ENCODE measurements at regions not wholly inside any gene's neighbourhood (a gene's known extent, or its start where the extent isn't known, plus 50 kb on each side); places are given as distances from the start of the nearest gene placed in this dataset.

DNA sequence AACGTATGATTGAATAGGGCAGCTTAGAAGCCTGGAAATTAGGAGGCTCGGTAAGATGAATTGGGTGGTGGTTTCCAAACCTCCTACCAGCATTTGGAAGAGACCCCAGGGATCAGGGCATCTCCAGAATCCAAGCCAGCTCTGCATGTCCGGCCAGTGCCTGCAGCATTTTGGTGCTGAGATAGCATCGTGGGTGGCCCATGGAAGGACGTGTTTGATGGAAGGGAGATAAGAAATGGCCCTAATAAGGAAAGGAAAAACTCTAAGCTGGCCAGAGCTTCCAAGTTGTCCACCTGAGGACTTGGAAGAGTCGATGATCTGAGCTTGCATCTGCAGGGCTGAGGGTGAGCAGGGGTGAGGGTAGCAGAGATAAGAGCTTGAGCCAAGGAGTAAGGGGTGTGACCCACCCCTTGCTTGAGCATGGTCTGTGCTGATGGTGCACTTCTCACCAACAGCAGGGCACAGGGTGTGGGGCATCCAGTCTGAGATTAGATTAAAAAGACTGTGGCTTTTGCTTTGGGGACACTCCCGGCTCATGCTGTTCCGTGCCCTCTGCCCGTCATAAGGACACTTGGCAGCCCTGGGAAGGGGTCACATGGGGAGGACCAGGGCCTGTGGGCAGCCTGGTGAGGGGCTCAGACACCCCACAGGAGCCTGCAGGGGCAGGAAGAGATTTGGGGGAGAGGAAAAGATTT lies 213.2 kb downstream of the ERMARD start:
- TF ChIP-seq, protein P1, sequence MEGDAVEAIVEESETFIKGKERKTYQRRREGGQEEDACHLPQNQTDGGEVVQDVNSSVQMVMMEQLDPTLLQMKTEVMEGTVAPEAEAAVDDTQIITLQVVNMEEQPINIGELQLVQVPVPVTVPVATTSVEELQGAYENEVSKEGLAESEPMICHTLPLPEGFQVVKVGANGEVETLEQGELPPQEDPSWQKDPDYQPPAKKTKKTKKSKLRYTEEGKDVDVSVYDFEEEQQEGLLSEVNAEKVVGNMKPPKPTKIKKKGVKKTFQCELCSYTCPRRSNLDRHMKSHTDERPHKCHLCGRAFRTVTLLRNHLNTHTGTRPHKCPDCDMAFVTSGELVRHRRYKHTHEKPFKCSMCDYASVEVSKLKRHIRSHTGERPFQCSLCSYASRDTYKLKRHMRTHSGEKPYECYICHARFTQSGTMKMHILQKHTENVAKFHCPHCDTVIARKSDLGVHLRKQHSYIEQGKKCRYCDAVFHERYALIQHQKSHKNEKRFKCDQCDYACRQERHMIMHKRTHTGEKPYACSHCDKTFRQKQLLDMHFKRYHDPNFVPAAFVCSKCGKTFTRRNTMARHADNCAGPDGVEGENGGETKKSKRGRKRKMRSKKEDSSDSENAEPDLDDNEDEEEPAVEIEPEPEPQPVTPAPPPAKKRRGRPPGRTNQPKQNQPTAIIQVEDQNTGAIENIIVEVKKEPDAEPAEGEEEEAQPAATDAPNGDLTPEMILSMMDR (IDR thresholded peaks at IDR 0.05; ENCODE audit: insufficient read depth, low read depth, low read length), result no peak
- no peak for TF ChIP-seq EZH2 (IDR thresholded peaks at IDR 0.05; ENCODE audit: insufficient read depth, low read length)

Data from astrocyte (in vitro differentiated cells and primary cell).